NCI-H345 (cell line): ENCODE measurements at regions not wholly inside any gene's neighbourhood (a gene's known extent, or its start where the extent isn't known, plus 50 kb on each side); places are given as distances from the start of the nearest gene placed in this dataset.
"Not testable (repeated sequence)": the region's sequence is repeated elsewhere in the genome, so short reads cannot be mapped to it uniquely, and the experiment has no call there.

Source experiments
- DNase-seq: peaks from one replicate; lab custom pipeline; 2025; lab: John Stamatoyannopoulos, UW

DNA sequence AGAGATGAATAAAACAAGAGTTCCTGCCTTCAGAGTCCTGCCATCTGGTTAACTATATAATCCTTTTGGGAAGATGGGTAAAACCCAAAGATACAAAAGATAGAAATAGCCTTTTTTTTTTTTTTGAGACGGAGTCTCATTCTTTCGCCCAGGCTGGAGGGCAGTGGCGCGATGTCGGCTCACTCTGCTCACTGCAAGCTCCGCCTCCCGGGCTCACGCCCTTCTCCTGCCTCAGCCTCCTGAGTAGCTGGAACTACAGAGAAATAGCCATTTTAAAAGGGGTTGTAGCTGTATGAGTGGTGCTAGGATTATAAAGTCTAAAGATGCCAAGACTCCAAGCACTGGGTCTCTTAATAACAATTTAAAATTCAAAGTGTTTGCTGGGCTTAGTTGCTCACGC lies 97.2 kb downstream of the KDR start:
- no peak for DNase-seq

DNA sequence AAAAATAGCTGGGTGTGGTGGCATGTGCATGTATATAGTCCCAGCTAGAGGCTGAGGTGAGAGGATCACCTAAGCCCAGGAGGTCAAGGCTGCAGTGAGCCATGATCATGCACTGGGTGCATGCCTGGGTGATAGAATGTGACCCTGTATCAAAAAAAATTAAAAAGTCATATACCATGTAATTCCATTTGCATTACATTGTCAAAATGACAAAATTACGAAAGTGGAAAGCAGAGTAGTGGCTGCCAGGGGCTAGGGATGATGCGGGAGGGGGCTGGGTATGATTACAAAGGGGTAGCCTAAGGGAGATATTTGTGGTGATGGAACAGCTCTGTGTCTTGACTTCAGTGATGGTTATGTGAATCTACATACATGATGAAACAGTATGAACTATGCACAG lies 97.8 kb downstream of the KDR start:
- no peak for DNase-seq

DNA sequence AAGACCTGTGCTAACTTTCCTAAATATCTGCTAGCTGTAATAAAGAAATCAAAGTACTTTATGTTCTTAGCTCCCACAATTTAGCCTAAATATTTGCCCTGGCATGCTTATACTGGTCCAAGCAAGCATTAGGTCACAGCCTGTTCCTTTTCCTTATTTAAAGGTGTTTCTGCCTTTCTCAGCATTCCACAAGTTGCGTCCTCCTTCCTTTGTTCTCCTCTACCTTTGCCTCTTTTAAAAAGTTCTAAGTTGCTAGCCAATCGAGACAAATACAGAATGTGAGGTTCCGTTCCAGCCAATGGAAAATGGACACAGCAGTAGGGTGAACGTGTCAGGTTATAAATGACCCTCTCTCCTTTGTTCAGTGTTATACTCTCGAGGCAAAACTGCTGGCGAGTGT lies 99.9 kb downstream of the KDR start:
- not testable (repeated sequence) for DNase-seq

DNA sequence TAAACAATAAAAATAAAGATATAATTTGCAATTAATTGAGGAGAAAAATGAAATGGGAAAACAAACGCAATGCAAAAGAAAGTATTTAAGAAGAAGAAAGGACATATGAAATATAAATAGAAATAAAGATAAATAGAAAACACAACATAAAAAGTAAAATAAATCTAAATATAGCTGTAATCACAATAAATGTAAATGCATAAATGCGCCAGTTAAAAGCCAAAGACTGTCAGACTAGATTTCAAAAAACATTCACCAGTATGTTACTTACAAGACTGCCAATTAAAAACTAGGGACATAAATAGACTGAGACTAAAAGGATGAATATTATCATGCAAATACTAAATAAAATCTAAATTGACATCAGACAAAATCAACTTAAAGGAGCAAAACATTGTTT lies 102.4 kb downstream of the KDR start:
- no peak for DNase-seq

DNA sequence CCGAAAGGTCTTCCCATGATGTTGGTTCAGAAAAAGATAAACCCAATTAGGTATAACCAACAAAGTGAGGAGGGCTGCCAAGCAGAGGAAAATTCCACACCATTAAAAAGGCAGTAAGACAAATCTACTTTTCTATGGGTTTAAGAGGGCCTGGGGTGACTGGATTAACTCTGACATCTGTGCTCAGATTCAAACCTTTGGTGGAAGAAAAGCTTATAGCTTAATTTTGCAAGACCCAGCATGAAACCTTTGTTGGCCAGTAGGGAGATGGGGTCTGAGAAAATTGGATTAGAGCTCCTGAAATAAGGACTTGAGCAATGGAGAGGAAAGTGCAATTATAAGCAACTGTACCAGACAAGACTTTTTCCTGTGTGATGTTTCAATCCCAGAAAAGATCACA lies 104.2 kb downstream of the KDR start:
- no peak for DNase-seq

DNA sequence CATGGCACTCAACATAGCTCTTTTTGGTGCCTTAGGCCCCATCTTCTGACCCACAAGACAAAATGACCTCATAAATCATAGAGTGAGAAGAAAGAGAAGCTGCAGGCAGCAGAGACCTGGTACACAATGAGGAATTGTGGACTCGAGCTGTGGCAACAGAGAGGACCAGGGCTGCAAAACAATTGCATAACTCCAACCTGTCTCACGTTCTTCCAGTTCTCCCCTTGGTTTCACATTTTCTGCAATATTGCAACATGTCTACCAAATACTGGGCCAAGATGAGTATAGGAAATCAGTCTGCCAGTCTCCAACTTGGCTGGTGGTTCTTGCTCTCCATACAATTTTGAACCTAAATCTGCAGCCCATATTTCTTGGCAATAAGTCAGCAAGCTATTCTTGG lies 105.3 kb downstream of the KDR start:
- DNase-seq: no peak

DNA sequence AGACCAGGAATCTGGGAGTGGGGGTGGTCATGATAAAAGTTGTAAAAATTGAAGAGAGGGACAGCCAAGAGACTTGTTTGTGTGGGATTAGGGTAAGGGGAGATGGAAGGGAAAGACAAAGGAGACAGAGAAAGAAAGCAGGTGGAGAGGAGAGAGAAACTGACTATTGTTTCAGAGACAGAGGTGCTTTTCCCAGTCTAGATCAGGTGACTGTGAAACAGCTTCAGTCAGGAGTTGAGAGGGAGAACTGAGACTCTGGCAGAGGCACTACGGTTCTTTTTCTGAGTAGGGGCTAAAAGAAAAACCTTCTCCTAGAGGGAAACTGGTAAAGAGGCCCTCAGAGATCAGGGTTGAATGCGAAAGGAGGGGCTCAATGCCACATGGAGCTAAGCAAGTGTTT lies 106.4 kb downstream of the KDR start:
- no peak for DNase-seq

DNA sequence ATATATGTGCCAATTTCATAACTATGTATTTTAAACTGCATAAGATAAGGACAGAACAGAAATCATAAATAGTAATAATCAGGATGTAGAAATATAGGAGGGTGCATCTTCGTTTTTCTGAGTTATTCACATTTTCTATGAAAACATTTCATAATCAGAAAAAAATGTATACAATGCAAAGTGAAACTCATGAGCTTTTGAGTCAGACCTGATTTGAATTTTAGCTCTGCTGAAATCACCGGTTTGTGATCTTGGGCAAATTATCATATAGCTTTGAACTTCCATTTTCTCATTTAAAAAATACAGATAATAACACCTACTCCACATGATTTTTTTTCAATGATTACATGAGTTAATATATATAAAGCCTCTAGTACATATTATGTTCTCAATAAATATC lies 106.9 kb downstream of the KDR start:
- DNase-seq: no peak

DNA sequence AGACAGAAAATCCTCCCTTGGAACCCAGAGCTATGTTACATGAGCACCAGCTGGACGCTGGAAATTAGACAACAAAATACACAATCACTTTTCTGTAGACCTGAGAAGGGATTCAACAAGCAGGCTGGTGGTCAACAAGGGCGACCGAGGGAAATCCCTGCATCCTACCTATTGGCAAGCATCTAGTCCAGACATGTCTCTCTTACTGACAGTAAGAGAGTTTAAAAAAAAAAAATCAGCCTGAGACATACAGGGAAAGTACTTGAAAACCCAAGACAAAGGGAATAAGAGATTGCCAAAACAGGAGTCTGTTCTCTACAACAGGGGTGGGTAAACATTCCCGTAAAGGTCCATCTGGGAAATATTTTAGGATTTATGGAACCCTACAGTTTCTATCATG lies 108.0 kb downstream of the KDR start:
- no peak for DNase-seq

DNA sequence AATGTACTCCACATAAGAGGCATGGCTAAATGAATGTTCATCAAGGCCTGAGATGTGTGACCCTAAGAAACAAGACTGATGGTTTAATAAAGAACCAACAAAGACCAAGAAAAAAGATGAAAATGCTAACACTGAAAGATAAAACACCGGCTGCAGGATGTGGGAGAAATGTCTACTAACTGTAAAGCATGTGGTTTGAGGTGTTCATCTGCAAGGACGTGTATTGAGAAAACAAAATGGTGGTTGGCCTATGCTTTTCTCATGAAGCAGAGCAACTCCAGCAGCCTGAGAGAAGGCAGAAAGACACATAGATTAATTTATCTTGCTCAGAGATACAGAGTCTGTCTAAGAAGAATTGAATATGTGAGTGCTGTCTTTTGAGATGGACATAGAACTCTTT lies 109.3 kb downstream of the KDR start:
- DNase-seq: no peak

DNA sequence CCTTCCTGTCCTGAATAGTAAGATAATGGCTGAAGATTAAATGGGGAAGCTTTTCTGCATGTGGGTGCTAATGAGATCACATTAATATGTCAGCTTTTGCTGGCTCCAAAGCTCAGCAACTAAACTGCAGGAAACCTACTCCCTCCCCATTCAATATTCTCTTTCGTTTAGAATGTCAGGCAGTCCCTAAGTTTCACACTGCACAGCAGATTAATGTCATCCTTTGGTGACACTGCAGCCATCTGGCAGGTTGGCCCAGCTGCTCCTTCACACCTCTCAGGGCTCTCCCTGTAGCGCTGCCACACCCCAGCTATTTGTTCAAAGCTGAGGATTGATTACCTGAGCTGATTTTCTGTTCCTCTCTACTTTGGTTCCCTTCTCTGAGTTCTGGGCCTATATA lies 110.5 kb downstream of the KDR start:
- no peak for DNase-seq

DNA sequence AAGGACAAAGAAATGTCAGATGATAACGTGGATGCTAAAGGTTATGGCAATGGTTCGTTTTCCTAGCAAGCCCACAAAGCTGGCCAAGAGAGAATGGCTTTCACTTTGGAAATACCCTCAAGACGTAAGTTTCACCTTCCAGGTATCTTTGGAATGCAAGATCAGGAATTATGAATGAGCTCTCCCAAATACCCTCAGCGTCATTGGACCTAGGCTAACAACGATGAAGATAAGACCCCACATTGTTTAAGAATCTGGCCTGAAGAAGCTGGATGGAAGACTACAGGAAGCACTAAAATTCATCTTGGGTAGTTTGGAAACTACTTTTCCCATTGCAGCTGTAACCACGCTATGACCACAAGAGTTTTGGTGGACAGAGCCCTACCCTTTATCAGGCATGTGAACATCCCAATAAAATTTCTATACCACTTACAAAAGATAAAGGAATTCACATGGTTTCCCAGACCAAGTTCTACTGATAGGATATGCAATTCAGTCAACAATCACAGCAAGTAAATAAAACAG lies 111.9 kb downstream of the KDR start:
- DNase-seq: no peak

DNA sequence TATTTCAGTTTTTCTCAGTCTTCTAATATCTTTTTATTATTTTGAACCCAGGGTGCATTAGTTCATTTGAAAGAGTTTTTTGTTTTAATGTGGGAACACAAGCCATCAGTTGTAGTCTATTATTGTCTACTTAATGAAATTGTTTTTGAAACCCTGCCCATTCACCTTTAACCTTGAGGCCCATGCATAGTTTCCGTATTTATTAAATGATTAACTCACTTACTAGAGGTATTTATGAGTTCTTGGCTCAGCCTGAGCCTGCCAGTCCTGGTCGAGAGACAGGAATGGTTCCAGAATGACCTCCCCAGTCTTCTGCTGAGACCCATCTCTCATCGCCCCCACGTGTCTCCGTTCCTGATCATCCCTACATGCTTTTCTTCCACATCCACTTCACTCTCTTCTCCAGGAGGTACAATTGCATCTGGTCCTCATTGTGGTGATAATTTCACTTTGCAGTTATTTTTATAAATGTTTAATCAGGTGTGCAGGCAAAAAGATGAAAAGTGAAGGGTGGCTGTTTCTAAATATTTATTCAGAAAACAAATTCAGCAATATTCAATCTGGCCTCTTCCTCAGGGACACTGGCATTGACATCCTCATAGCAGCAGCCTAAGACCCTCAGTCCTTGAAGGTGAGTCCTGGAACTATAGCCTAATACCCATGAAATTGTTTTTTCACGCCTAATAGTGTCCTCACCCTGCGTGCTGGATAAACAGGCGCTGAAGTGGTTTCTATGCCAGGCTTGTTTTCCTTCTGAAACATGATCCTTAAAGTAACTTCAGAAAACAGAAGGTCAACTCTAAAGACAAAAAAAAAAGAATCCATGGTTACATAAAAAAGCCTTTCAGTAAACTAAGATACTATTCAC lies 112.8 kb downstream of the KDR start:
- no peak for DNase-seq

DNA sequence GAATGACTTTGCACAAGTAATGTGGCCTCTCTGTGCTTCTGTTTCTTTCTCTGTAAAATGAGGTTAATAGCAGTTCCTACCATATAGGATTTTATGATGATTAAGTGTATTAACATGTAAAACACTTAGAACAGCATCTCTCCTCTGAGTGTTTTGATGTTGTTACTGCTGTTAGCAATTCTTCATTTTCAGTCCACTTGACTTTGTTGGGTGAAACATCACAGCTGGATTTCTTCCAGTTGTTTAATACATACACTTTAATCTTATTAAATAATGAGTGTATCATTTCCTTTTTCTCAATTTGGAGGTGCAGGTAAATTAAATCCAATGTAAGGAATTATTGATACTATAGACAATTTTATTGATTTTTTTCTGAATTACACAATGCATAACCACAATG lies 113.6 kb downstream of the KDR start:
- no peak for DNase-seq

DNA sequence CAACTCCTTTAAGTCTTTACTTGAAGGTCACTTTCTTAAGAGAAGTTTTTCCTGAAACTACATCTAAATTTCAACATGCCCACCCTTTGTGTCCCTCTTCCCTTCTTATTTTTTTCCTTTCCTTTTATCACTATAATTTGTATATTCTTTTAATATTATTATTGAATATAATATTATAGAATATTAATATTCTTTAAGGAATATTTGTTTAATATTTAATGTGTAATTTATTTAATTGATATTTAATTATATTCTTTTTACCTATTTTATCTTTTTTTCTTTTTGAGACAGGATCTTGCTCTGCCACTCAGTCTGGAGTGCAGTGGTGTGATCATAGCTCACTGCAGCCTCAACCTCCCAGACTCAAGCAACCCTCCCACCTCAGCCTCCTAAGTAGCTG lies 114.8 kb downstream of the KDR start:
- DNase-seq: no peak

DNA sequence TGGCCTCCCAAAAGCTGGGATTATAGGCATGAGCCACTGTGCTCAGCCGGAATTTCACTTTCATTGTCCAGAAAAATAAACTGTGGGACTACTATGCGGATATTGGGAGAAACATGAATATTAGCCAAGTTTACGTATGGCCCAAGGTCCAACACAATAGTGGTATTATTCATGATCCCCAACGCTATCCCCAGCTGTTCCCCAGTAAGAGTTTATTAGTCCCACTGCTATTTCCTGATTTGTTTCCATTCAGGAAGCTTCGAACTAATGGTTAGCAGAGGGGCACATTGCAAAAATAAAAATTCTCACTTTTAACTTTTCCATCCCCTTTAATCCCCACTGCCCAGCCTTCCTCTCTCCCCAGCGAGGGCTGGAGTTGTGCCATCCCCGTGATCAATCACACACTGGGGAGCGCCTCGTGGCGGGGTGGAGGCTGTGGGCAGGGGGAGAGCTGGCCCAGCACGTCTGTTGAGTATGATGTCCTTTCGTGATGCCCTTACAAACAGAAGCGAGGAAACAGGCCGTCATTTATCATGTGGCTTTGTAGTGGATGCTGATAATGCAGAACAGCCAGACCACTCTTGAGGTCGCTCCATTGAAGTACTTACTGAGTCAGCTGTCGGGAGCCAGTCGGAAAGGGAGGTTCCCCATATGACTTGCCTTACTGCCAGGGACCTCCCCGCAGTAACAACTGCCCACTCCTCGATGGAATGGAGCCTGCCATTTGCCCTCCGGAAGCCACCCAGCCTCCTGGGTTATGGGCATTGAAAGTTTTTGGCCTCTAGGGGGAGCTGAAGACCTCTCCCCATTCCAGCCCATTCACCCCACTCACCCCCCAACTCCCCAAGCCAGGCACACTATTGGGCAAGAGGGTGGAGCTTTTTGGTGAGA lies 117.0 kb downstream of the KDR start:
- no peak for DNase-seq

DNA sequence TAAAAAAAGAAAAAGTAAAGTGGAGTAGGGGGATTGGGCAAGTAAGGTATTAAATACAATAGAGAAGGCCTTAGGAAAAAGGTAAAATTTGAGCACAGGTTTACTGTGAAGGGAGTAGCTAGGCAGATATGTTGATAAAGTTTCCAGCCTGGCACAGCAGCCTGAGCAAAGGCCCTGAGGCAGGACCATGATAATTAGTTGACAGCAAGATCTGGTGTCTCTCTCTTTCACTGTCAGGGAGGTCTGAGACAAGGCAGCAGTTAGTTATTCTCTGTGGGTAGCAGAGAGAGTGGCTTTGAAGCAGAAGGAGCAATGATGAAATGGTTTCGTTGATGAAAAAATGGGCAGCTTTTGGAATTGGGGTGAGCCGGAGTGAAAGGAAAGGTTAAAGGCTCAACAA lies 119.5 kb downstream of the KDR start:
- DNase-seq: no peak

DNA sequence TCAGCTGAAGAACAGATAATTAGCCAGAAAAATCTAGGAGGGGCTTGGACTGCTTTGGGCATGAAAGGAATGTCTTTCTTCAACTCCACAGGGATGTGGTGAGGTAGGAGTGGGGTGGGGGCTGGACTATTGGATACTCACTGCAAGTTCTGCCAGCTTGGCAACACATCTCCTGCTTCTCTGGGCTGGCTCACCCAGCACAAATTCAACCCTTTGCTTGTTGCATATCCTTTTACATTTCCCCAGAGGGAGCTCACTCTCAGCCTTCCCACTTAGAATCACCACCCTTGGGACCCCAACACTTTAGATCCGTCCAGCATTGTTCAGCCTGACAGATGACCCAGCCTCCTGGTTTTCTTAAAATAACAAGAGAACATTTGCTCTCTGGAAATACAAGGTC lies 120.6 kb downstream of the KDR start:
- DNase-seq: no peak

DNA sequence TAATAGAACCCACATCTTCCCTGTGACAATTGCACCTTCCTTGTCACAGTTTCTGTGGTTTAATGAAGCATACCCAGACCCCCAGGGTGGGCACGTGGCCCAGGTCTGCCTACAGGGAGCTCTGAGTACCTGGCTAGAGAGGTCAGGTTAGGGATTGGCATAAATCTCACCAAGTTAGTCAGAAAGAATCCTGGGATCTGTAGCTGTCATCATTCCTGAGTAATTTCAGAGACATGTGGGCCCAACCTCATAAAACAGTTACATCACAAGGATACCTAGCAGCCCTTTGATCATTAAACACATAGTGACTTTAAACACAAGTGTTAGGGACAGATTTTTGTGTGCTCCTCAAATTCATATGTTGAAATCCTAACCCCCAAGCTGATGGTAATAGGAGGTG lies 123.0 kb downstream of the KDR start:
- no peak for DNase-seq

DNA sequence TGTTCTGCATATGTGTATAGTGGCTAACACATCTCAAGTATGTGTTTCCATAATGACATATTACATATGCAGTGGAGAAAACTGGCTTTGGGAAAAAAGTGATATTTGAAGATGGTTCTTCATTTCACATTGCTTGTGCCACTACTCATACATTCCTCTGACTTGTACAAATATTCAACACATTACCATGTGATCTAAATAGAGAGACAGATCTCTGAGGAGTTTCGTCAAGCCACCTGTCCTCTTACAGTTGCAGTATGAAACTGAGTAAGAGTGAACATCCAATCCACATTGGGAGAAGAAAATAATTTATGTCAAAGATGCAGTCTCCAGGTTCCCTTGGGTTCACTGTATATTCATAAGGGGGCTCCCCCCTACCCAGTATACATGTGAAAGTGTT lies 123.9 kb downstream of the KDR start:
- DNase-seq: no peak

DNA sequence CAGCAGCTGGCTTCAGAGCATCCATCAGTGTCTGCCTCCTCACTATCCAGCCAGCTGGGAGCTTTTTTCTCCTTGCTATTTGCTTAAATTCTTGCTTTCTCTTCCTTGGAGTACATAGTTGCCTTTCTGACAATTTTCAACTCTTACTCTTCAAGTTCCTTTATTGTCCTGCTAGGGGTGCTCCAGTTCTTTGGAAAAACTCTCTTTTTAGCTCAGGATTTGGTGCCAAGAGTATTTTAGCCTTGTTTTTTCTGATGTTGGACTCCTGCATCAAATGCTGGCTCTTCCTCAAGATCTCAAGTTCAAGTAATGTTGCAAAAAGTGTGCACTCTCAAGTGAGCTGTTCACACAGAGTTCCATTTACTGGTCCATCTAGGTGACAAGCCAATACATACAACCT lies 126.4 kb downstream of the KDR start:
- DNase-seq: no peak

DNA sequence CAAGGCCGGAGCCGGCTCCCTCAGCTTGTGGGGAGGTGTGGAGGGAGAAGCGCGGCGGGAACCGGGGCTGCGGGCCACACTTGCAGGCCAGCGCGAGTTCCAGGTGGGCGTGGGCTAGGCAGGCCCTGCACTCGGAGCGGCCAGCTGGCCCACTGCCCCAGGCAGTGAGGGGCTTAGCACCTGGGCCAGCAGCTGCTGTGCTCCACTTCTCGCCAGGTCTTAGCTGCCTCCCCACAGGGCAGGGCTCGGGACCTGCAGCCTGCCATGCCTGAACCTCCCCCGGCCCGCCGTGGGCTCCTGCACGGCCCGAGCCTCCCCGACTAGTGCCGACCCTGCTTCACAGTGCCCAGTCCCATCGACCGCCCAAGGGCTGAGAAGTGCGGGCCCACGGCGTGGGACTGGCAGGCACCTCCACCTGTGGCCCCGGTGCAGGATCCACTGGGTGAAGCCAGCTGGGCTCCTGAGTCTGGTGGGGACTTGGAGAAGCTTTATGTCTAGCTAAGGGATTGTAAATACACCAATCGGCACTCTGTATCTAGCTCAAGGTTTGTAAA lies 131.8 kb downstream of the KDR start:
- DNase-seq: not testable (repeated sequence)

DNA sequence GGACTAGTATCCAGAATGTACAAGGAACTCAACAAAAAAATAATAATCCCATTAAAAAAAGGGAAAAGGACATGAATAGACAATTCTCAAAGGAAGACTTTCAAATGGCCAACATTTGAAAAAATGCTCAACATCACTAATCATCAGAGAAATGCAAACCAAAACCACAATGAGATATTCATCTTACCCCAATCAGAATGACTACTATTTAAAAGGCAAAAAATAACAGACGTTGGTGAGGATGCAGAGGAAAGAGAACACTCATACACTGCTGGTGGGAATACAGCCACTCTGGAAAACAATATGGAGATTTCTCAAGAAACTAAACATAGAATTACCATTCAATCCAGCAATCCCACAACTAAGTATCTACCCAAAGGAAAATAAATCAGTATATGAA lies 133.1 kb downstream of the KDR start:
- no peak for DNase-seq
